ENCODE measurements at regions not wholly inside any gene's neighbourhood (a gene's known extent, or its start where the extent isn't known, plus 50 kb on each side); places are given as distances from the start of the nearest gene placed in this dataset.

- Histone ChIP-seq H3K9me3 (no peaks in the 10 kb centered on the region), H3K4me1 (ENCODE audit: low read depth) (no peaks in the 10 kb centered on the region), H3K36me3 (ENCODE audit: low read depth) (no peaks in the 10 kb centered on the region), H3K4me3 (no peak overlapping the region)
- TF ChIP-seq CTCF (IDR thresholded peaks at IDR 0.05) = no peak
- intact Hi-C loops (cut with DNase I, micrococcal nuclease) = no loop called here
- no peak for DNase-seq
- ATAC-seq = no peak
These were observed 1447.4 kb upstream of the ALCAM start for GRCh38 chr3:103919327-103919726.

GRCh38 chr3:103923907-103924306, 1442.8 kb upstream of the ALCAM start:
- ATAC-seq (no peak), DNase-seq (no peak)
- TF ChIP-seq CTCF (IDR thresholded peaks at IDR 0.05) = no peak
- intact Hi-C loops (cut with DNase I, micrococcal nuclease) = no loop called here
- Histone ChIP-seq H3K4me1 (ENCODE audit: low read depth) (no peaks in the 10 kb centered on the region), H3K9me3 (no peaks in the 10 kb centered on the region), H3K36me3 (ENCODE audit: low read depth) (no peaks in the 10 kb centered on the region), H3K4me3 (no peak overlapping the region)

- peaks cover 2% of the 10 kb centered on the region for H3K9me3 ChIP-seq
- no peak for ATAC-seq
- intact Hi-C loops (cut with DNase I, micrococcal nuclease) = no loop called here
- no peaks in the 10 kb centered on the region for H3K4me1 ChIP-seq (ENCODE audit: low read depth)
- H3K4me3 ChIP-seq = no peak overlapping the region
- TF ChIP-seq CTCF (IDR thresholded peaks at IDR 0.05) = no peak
- H3K36me3 ChIP-seq (ENCODE audit: low read depth) = no peaks in the 10 kb centered on the region
- no peak for DNase-seq
These were observed 1442.2 kb upstream of the ALCAM start for GRCh38 chr3:103924544-103924943.

GRCh38 chr3:103926936-103927335, 1439.8 kb upstream of the ALCAM start:
- intact Hi-C loops (cut with DNase I, micrococcal nuclease) = no loop called here
- no peaks in the 10 kb centered on the region for H3K36me3 ChIP-seq (ENCODE audit: low read depth)
- ATAC-seq (no peak), DNase-seq (peak in 1 of 3 donors; percentile 14)
- TF ChIP-seq CTCF (IDR thresholded peaks at IDR 0.05) = no peak
- no peak overlapping the region for H3K4me3 ChIP-seq
- H3K4me1 ChIP-seq (ENCODE audit: low read depth) = no peaks in the 10 kb centered on the region
- H3K9me3 ChIP-seq = peaks cover 6% of the 10 kb centered on the region

- DNase-seq (no peak), ATAC-seq (no peak)
- Histone ChIP-seq H3K4me3 (no peak overlapping the region), H3K9me3 (peaks cover 6% of the 10 kb centered on the region), H3K36me3 (ENCODE audit: low read depth) (no peaks in the 10 kb centered on the region), H3K4me1 (ENCODE audit: low read depth) (no peaks in the 10 kb centered on the region)
- TF ChIP-seq CTCF (IDR thresholded peaks at IDR 0.05) = no peak
- intact Hi-C loops (cut with DNase I, micrococcal nuclease) = no loop called here
These were observed 1438.8 kb upstream of the ALCAM start for GRCh38 chr3:103927896-103928295.

- intact Hi-C loops (cut with DNase I, micrococcal nuclease) = no loop called here
- no peak for TF ChIP-seq CTCF (IDR thresholded peaks at IDR 0.05)
- H3K4me1 ChIP-seq (ENCODE audit: low read depth) = no peaks in the 10 kb centered on the region
- no peak for DNase-seq
- no peak for ATAC-seq
- no peaks in the 10 kb centered on the region for H3K36me3 ChIP-seq (ENCODE audit: low read depth)
- no peak overlapping the region for H3K4me3 ChIP-seq
- H3K9me3 ChIP-seq = no peaks in the 10 kb centered on the region
These were observed 1429.6 kb upstream of the ALCAM start for GRCh38 chr3:103937094-103937493.
